ENCODE measurements at regions not wholly inside any gene's neighbourhood (a gene's known extent, or its start where the extent isn't known, plus 50 kb on each side); places are given as distances from the start of the nearest gene placed in this dataset.

DNA sequence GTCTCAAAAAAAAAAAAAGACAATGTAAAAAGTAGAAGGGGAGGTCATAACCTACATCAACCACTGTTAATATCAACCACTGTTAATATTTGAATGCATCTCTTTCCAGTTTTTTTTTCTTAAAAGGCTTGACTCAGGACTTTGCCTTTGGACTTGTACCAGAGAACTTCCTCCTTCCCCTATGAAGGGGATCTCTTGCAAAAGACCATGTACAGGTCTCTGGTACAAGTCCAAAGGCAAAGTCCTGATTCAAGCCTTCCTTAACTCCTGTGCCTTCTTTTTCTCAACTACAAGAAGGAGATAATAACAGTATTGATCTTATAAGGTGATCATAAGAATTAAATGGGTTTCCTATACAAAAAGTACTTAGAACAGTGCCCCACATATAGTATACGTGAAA lies 563.5 kb downstream of the BUD13 start:
- 0% methylated on average over 1 of the region's 1 CpG for WGBS (ENCODE audit: missing lambda C conversion rate)
- Histone ChIP-seq H3K4me2 (no peak overlapping the region), H3K4me3 (no peak overlapping the region), H3K27ac (no peak overlapping the region), H3K4me1 (no peaks in the 10 kb centered on the region), H3K9me3 (no peaks in the 10 kb centered on the region)
- TF ChIP-seq GATA3 (IDR thresholded peaks at IDR 0.05; ENCODE audit: borderline replicate concordance) (no peak), RARB (CRISPR knock-in tag; IDR thresholded peaks at IDR 0.05) (no peak), FOSL2 (IDR thresholded peaks at IDR 0.05) (no peak), FOSL2 (CRISPR knock-in tag; IDR thresholded peaks at IDR 0.05) (no peak), MAZ (IDR thresholded peaks at IDR 0.05; ENCODE audit: borderline replicate concordance, low read depth, low read length) (no peak), EHMT2 (IDR thresholded peaks at IDR 0.05; ENCODE audit: low read depth) (no peak), FOXS1 (CRISPR knock-in tag; IDR thresholded peaks at IDR 0.05) (no peak), HEYL (CRISPR knock-in tag; IDR thresholded peaks at IDR 0.05) (no peak), EHF (CRISPR knock-in tag; IDR thresholded peaks at IDR 0.05) (no peak), ESRRA (IDR thresholded peaks at IDR 0.05; ENCODE audit: borderline replicate concordance, low read length) (no peak), CBX8 (IDR thresholded peaks at IDR 0.05) (no peak), BHLHE40 (IDR thresholded peaks at IDR 0.05; ENCODE audit: low read depth, low read length) (no peak), NFE2L2 (conservative IDR thresholded peaks at IDR 0.05; ENCODE audit: low read length) (no peak), FOSB (CRISPR knock-in tag; IDR thresholded peaks at IDR 0.05) (no peak), PHF8 (IDR thresholded peaks at IDR 0.05; ENCODE audit: borderline replicate concordance, low read depth) (no peak), SREBF2 (IDR thresholded peaks at IDR 0.05) (no peak)
- POLR2A ChIA-PET, result no interaction called here
- ATAC-seq (no peak), FAIRE-seq (no peak), DNase-seq (ENCODE audit: low read depth in 1 of 2, low spot score in 1 of 2) (no peak)
- CTCF ChIA-PET, result no interaction called here

DNA sequence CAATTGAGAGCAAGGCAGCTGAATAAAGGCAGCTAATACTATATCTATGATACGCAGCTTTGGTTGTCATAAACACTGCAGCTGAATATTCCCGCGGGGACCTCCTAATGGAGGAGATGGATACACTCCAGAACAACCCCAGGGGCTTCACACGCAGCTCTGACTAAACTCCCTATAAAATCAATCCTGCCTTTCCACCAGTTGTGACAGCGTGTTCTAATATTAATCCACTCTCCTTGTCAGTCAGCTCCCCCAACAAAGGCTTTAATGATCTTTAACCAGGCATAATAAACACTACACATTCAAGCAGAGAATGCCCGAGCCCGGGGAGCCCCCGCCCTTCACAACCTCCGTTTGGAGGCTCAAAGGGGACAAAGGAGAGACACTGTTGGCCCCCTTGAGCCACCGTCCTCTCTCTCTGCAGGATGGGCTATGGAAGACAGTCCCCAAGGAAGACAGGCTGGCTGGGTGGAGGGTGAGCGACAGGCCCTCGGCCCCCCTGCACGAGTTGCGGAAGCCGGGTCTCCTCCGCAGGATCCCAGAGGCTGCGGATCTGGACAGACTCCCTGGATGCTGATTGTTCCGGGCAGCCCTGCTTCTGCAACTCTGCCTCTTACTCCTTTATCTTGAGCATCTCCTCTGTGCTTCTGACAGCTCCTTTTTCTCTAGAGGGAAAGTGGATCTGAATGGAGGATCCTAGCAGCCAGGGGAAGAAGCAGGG lies 565.2 kb downstream of the BUD13 start:
- ATAC-seq (no peak), DNase-seq (ENCODE audit: low read depth in 1 of 2, low spot score in 1 of 2) (no peak), FAIRE-seq (no peak)
- Histone ChIP-seq H3K27ac (no peak overlapping the region), H3K4me1 (no peaks in the 10 kb centered on the region), H3K4me3 (no peak overlapping the region), H3K9me3 (no peaks in the 10 kb centered on the region), H3K4me2 (no peak overlapping the region)
- ChIA-PET POLR2A (no interaction called here), CTCF (interaction anchor here (0.8 to 1.2 kb wide), 3 partner anchors 9 to 11 kb away, joined by 3 to 4 read pairs (median 4); no protein-coding TSS in a partner anchor)
- TF ChIP-seq CHD4 (IDR thresholded peaks at IDR 0.05; ENCODE audit: borderline replicate concordance), result no peak
- 20% methylated on average over 8 of the region's 18 CpGs for WGBS (ENCODE audit: missing lambda C conversion rate)

GRCh38 chr11:116207019-116207418 lies 565.8 kb downstream of the BUD13 start:
- no peak for FAIRE-seq
- ATAC-seq, result no peak
- TF ChIP-seq CBX2 (IDR thresholded peaks at IDR 0.05; ENCODE audit: borderline replicate concordance, low read depth) (no peak), MAFK (IDR thresholded peaks at IDR 0.05; ENCODE audit: partially characterized antibody) (no peak), ZNF302 (CRISPR knock-in tag; IDR thresholded peaks at IDR 0.05) (no peak), MAX (IDR thresholded peaks at IDR 0.05) (no peak), HOXA7 (CRISPR knock-in tag; IDR thresholded peaks at IDR 0.05) (no peak), BCL3 (IDR thresholded peaks at IDR 0.05) (no peak), FOSB (CRISPR knock-in tag; IDR thresholded peaks at IDR 0.05) (no peak), ZC3H11A (IDR thresholded peaks at IDR 0.05) (no peak), NFE2L2 (conservative IDR thresholded peaks at IDR 0.05; ENCODE audit: low read length) (no peak), EHMT2 (IDR thresholded peaks at IDR 0.05; ENCODE audit: low read depth) (no peak), RFX5 (IDR thresholded peaks at IDR 0.05) (no peak), ESRRA (IDR thresholded peaks at IDR 0.05; ENCODE audit: borderline replicate concordance, low read length) (no peak), USF2 (IDR thresholded peaks at IDR 0.05) (no peak), BHLHE40 (IDR thresholded peaks at IDR 0.05; ENCODE audit: low read depth, low read length) (no peak), CHD2 (IDR thresholded peaks at IDR 0.05; ENCODE audit: low read length, partially characterized antibody) (no peak)
- TF ChIP-seq, protein P1, sequence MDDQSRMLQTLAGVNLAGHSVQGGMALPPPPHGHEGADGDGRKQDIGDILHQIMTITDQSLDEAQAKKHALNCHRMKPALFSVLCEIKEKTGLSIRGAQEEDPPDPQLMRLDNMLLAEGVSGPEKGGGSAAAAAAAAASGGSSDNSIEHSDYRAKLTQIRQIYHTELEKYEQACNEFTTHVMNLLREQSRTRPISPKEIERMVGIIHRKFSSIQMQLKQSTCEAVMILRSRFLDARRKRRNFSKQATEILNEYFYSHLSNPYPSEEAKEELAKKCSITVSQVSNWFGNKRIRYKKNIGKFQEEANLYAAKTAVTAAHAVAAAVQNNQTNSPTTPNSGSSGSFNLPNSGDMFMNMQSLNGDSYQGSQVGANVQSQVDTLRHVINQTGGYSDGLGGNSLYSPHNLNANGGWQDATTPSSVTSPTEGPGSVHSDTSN (IDR thresholded peaks at IDR 0.05), result no peak
- TF ChIP-seq, protein P2, sequence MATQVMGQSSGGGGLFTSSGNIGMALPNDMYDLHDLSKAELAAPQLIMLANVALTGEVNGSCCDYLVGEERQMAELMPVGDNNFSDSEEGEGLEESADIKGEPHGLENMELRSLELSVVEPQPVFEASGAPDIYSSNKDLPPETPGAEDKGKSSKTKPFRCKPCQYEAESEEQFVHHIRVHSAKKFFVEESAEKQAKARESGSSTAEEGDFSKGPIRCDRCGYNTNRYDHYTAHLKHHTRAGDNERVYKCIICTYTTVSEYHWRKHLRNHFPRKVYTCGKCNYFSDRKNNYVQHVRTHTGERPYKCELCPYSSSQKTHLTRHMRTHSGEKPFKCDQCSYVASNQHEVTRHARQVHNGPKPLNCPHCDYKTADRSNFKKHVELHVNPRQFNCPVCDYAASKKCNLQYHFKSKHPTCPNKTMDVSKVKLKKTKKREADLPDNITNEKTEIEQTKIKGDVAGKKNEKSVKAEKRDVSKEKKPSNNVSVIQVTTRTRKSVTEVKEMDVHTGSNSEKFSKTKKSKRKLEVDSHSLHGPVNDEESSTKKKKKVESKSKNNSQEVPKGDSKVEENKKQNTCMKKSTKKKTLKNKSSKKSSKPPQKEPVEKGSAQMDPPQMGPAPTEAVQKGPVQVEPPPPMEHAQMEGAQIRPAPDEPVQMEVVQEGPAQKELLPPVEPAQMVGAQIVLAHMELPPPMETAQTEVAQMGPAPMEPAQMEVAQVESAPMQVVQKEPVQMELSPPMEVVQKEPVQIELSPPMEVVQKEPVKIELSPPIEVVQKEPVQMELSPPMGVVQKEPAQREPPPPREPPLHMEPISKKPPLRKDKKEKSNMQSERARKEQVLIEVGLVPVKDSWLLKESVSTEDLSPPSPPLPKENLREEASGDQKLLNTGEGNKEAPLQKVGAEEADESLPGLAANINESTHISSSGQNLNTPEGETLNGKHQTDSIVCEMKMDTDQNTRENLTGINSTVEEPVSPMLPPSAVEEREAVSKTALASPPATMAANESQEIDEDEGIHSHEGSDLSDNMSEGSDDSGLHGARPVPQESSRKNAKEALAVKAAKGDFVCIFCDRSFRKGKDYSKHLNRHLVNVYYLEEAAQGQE (IDR thresholded peaks at IDR 0.05), result no peak

More at GRCh38 chr11:116207019-116207418, 565.8 kb downstream of the BUD13 start:
- no peak overlapping the region for H3K27ac ChIP-seq
- no peak for DNase-seq (ENCODE audit: low read depth in 1 of 2, low spot score in 1 of 2)
- ChIA-PET POLR2A (no interaction called here), CTCF (interaction anchor here (0.8 to 0.9 kb wide), 2 partner anchors 10 to 11 kb away, joined by 3 to 4 read pairs; no protein-coding TSS in a partner anchor)
- WGBS (ENCODE audit: missing lambda C conversion rate), result 0% methylated on average over 1 of the region's 2 CpGs
- no peaks in the 10 kb centered on the region for H3K9me3 ChIP-seq
- no peak overlapping the region for H3K4me2 ChIP-seq
- H3K4me1 ChIP-seq, result no peaks in the 10 kb centered on the region
- H3K4me3 ChIP-seq, result no peak overlapping the region
